H1 (cell line): ENCODE measurements at regions not wholly inside any gene's neighbourhood (a gene's known extent, or its start where the extent isn't known, plus 50 kb on each side); places are given as distances from the start of the nearest gene placed in this dataset.

Experiments used
- CEBPB ChIP-seq: IDR thresholded peaks from 2 replicates; pipeline ENCODE4 v1.6.1; 2012; ENCODE audit warnings: low read depth, low read length
- RNF2 ChIP-seq: fragments of 200-900, 300-1000 bp; sonication (generic); IDR thresholded peaks from 2 replicates; pipeline ENCODE4 v1.7.1; 2016; ENCODE audit warnings: borderline replicate concordance, low read depth, mild to moderate bottlenecking, antibody characterized with exemption, low read length; ENCODE audit not compliant: poor library complexity, severe bottlenecking; ENCODE audit errors: missing control alignments

- TF ChIP-seq RNF2, result no peak
- no peak for TF ChIP-seq CEBPB
Measured at GRCh38 chr7:13009517-13009916, 322.1 kb downstream of the ARL4A start (continued).
